Right renal pelvis (tissue), 4 donors: ENCODE measurements at regions not wholly inside any gene's neighbourhood (a gene's known extent, or its start where the extent isn't known, plus 50 kb on each side); places are given as distances from the start of the nearest gene placed in this dataset.

Experiments
- DNase-seq, 4 donors: peaks; one replicate each; pipeline ENCODE4 v3.0.0-alpha.2; 2013; ENCODE audit warnings: low read depth in 4 of 4, low spot score in 3 of 4, missing footprints in 1 of 4

- DNase-seq = no peak
These were observed 244.9 kb upstream of the KLF4 start for GRCh38 chr9:107734256-107735013.

- no peak for DNase-seq
These were observed 243.9 kb upstream of the KLF4 start for GRCh38 chr9:107733523-107733894.

- DNase-seq = no peak
These were observed 243.4 kb upstream of the KLF4 start for GRCh38 chr9:107732781-107733522.

GRCh38 chr9:107731115-107731762 is 241.7 kb upstream of the KLF4 start:
- DNase-seq = no peak

GRCh38 chr9:107730666-107731065 is 241.1 kb upstream of the KLF4 start:
- no peak for DNase-seq

GRCh38 chr9:107727086-107727780 is 237.7 kb upstream of the KLF4 start:
- no peak for DNase-seq

- DNase-seq = no peak
These were observed 233.4 kb upstream of the KLF4 start for GRCh38 chr9:107723015-107723414.

GRCh38 chr9:107721705-107722245 is 232.2 kb upstream of the KLF4 start:
- no peak for DNase-seq

- no peak for DNase-seq
These were observed 230.9 kb upstream of the KLF4 start for GRCh38 chr9:107720501-107720900.

GRCh38 chr9:107717529-107718314 is 228.2 kb upstream of the KLF4 start:
- no peak for DNase-seq

GRCh38 chr9:107715740-107716139 is 226.2 kb upstream of the KLF4 start:
- no peak for DNase-seq

GRCh38 chr9:107713470-107713869 is 223.9 kb upstream of the KLF4 start:
- DNase-seq = no peak

GRCh38 chr9:107712390-107712789 is 222.8 kb upstream of the KLF4 start:
- no peak for DNase-seq

GRCh38 chr9:107711542-107711941 is 222.0 kb upstream of the KLF4 start:
- no peak for DNase-seq

GRCh38 chr9:107710953-107711352 is 221.4 kb upstream of the KLF4 start:
- no peak for DNase-seq

- no peak for DNase-seq
These were observed 221.0 kb upstream of the KLF4 start for GRCh38 chr9:107710546-107710945.

GRCh38 chr9:107708791-107709190 is 219.2 kb upstream of the KLF4 start:
- no peak for DNase-seq

GRCh38 chr9:107707915-107708441 is 218.4 kb upstream of the KLF4 start:
- DNase-seq = no peak

- no peak for DNase-seq
These were observed 217.9 kb upstream of the KLF4 start for GRCh38 chr9:107707428-107707837.
